H1 (cell line): ENCODE measurements at regions not wholly inside any gene's neighbourhood (a gene's known extent, or its start where the extent isn't known, plus 50 kb on each side); places are given as distances from the start of the nearest gene placed in this dataset.

Source experiments
- CHD7 ChIP-seq: fragments of 300-600 bp; sonication (generic); IDR thresholded peaks from 2 replicates; pipeline ENCODE4 v1.7.1; 2012; ENCODE audit warnings: low read length, moderate library complexity, mild to moderate bottlenecking, inconsistent platforms; ENCODE audit not compliant: insufficient replicate concordance
- POU5F1 ChIP-seq: IDR thresholded peaks from 2 replicates; pipeline ENCODE4 v1.6.1; 2011; ENCODE audit warnings: low read depth, mild to moderate bottlenecking, low read length, moderate library complexity

- TF ChIP-seq CHD7 (no peak), POU5F1 (no peak)
- TF ChIP-seq, all 59 proteins: peak for 0
Observed at GRCh38 chr1:209227941-209228340, 355.6 kb upstream of the CAMK1G start (continued).
